Colonic mucosa (tissue), 4 donors: ENCODE measurements at regions not wholly inside any gene's neighbourhood (a gene's known extent, or its start where the extent isn't known, plus 50 kb on each side); places are given as distances from the start of the nearest gene placed in this dataset.

ENCODE experiments used
- DNase-seq: peaks from one replicate; pipeline ENCODE4 v3.0.0-alpha.2; 2020
- H3K27ac ChIP-seq: fragments of 200-600 bp; one replicate; pipeline ENCODE4 v1.8.0; 2021
- H3K27me3 ChIP-seq: fragments of 200-600 bp; one replicate; pipeline ENCODE4 v1.8.0; 2021
- H3K36me3 ChIP-seq: fragments of 200-600 bp; one replicate; pipeline ENCODE4 v1.8.0; 2021
- H3K4me1 ChIP-seq: fragments of 200-600 bp; one replicate; pipeline ENCODE4 v1.8.0; 2021; ENCODE audit warnings: mild to moderate bottlenecking
- H3K4me3 ChIP-seq: fragments of 200-600 bp; one replicate; pipeline ENCODE4 v1.8.0; 2021
- H3K9ac ChIP-seq, 2 donors: one replicate each; pipeline ENCODE4 v1.7.0; 2013; ENCODE audit warnings: control low read depth in 2 of 2, low read depth in 2 of 2, low read length in 2 of 2
- H3K9me3 ChIP-seq: fragments of 200-600 bp; one replicate; pipeline ENCODE4 v1.8.0; 2021
- CTCF ChIP-seq: fragments of 200-600 bp; IDR thresholded peaks from one replicate; pipeline ENCODE4 v1.8.0; 2022; ENCODE audit warnings: antibody characterized with exemption, mild to moderate bottlenecking
- intact Hi-C: fragments of 100-400 bp; cut with DNase I; formaldehyde crosslinking; loops from one replicate; pipeline ENCODE4 v1.14.1; 2022
- donor health status: healthy.
- donor health status: DM: no; HTN: no; CAD: no.
- donor health status: DM: no; HTN: no; CAD: no.

GRCh38 chr13:55483626-55484158, 1657.0 kb upstream of the PRR20A start:
- no peak for TF ChIP-seq CTCF
- intact Hi-C loops: no loop called here
- Histone ChIP-seq H3K4me1 (no peaks in the 10 kb centered on the region), H3K27me3 (no peaks in the 10 kb centered on the region), H3K36me3 (no peaks in the 10 kb centered on the region), H3K27ac (no peak overlapping the region), H3K9ac (no peak overlapping the region), H3K4me3 (no peak overlapping the region), H3K9me3 (no peaks in the 10 kb centered on the region)
- no peak for DNase-seq

DNA sequence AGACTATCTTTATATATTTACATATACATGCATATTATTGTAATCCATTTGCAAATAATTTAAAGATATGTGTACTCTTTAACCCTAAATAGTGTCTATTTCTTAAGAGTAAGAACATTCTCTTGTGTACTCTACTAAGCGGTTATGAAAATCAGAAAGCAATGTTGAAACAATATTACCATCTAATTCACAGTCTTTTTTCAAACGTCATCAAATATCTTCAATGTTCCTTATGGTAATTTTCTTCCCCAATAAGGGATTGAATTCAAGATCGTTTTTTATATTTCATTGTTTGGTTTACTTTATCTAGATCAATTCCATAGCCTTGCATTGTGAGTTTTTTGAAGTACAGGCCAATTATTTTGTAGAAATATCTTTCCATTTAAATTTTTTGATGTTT, 1647.4 kb upstream of the PRR20A start:
- no peak for DNase-seq
- intact Hi-C loops: no loop called here
- no peaks in the 10 kb centered on the region for H3K4me1 ChIP-seq
- H3K27ac ChIP-seq: no peak overlapping the region
- H3K9ac ChIP-seq: no peak overlapping the region
- H3K36me3 ChIP-seq: no peaks in the 10 kb centered on the region
- H3K9me3 ChIP-seq: no peaks in the 10 kb centered on the region
- H3K27me3 ChIP-seq: no peaks in the 10 kb centered on the region
- TF ChIP-seq CTCF: no peak
- H3K4me3 ChIP-seq: no peak overlapping the region

- no peak for DNase-seq
- Histone ChIP-seq H3K4me1 (no peaks in the 10 kb centered on the region), H3K9ac (no peak overlapping the region), H3K9me3 (no peaks in the 10 kb centered on the region), H3K36me3 (no peaks in the 10 kb centered on the region), H3K27ac (no peak overlapping the region), H3K4me3 (no peak overlapping the region), H3K27me3 (no peaks in the 10 kb centered on the region)
- TF ChIP-seq CTCF: no peak
- intact Hi-C loops: no loop called here
Observed at GRCh38 chr13:55497486-55497885, 1643.2 kb upstream of the PRR20A start.

- Histone ChIP-seq H3K4me1 (no peaks in the 10 kb centered on the region), H3K4me3 (no peak overlapping the region), H3K9ac (no peak overlapping the region), H3K27ac (no peak overlapping the region), H3K36me3 (no peaks in the 10 kb centered on the region), H3K27me3 (no peaks in the 10 kb centered on the region), H3K9me3 (no peaks in the 10 kb centered on the region)
- TF ChIP-seq CTCF: no peak
- intact Hi-C loops: no loop called here
- no peak for DNase-seq
Observed at GRCh38 chr13:55500694-55501093, 1640.0 kb upstream of the PRR20A start.

DNA sequence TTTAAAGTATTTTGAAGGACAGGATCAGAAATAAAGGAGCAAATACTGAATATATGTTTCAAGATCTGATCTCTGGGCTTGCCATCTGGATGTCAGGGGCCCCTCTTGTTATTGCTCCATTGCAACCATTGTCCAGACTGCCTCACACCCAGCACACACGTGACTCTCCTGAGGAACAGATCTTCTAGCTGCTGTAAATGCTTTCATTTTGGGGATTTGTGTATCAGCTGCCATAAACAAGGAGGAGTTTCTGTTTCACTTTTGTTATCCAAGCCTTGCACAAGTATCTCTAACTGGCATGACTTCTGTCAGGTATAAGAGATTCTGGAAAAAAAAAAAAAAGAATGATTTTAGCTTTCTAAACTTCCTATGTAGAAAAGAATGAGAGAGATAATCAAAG, 1624.1 kb upstream of the PRR20A start:
- no peak overlapping the region for H3K9ac ChIP-seq
- no peak for DNase-seq
- no peaks in the 10 kb centered on the region for H3K4me1 ChIP-seq
- no peaks in the 10 kb centered on the region for H3K9me3 ChIP-seq
- intact Hi-C loops: no loop called here
- TF ChIP-seq CTCF: no peak
- H3K27ac ChIP-seq: no peak overlapping the region
- H3K27me3 ChIP-seq: no peaks in the 10 kb centered on the region
- H3K36me3 ChIP-seq: no peaks in the 10 kb centered on the region
- no peak overlapping the region for H3K4me3 ChIP-seq

GRCh38 chr13:55517312-55517711, 1623.4 kb upstream of the PRR20A start:
- H3K27me3 ChIP-seq: no peaks in the 10 kb centered on the region

More at GRCh38 chr13:55517312-55517711, 1623.4 kb upstream of the PRR20A start:
- no peak for DNase-seq
- Histone ChIP-seq H3K27ac (no peak overlapping the region), H3K9me3 (no peaks in the 10 kb centered on the region), H3K36me3 (no peaks in the 10 kb centered on the region), H3K4me3 (no peak overlapping the region), H3K9ac (no peak overlapping the region), H3K4me1 (no peaks in the 10 kb centered on the region)
- intact Hi-C loops: no loop called here
- no peak for TF ChIP-seq CTCF
